ENCODE measurements at regions not wholly inside any gene's neighbourhood (a gene's known extent, or its start where the extent isn't known, plus 50 kb on each side); places are given as distances from the start of the nearest gene placed in this dataset.

DNA sequence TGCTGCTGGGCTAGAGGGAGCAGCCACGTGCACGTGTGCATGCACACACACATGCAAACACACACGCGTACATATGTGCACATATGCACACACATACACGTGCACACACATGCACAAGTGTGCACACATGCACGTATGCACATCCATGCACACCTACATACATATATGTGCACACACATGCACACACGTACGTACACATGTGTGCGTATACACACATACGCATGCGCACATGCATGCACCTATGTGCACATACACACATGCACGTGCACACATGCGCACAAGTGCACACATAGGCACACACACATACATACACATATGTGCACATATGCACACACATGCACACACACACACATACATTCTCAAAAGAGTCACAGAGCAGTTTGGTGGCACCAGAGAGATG is 85.9 kb upstream of the SLC25A33 start:
- Histone ChIP-seq H3K36me3 (ENCODE audit: insufficient read depth, low read length) (no peaks in the 10 kb centered on the region), H3K9me2 (replicated peaks; ENCODE audit: low read depth, low read length) (no peaks in the 10 kb centered on the region), H3K9ac (ENCODE audit: low read depth, low read length, poor library complexity, severe bottlenecking) (no peak overlapping the region), H2AFZ (ENCODE audit: low read length) (no peak overlapping the region), H3K4me3 (ENCODE audit: low read length, poor library complexity, severe bottlenecking) (no peak overlapping the region), H3K79me2 (ENCODE audit: insufficient read depth, low read length) (no peaks in the 10 kb centered on the region), H4K20me1 (ENCODE audit: insufficient read depth, low read length, poor library complexity, severe bottlenecking) (no peaks in the 10 kb centered on the region), H3K4me1 (ENCODE audit: insufficient read depth, low read length, poor library complexity, severe bottlenecking) (peaks cover 29% of the 10 kb centered on the region), H3K27me3 (ENCODE audit: insufficient read depth, low read length, poor library complexity, severe bottlenecking) (no peaks in the 10 kb centered on the region), H3K4me2 (ENCODE audit: low read depth, low read length, poor library complexity, severe bottlenecking) (no peak overlapping the region), H3F3A (ENCODE audit: low read depth) (no peaks in the 10 kb centered on the region), H3K9me3 (ENCODE audit: insufficient read depth, low read depth, low read length) (no peaks in the 10 kb centered on the region)
- TF ChIP-seq, protein P1, sequence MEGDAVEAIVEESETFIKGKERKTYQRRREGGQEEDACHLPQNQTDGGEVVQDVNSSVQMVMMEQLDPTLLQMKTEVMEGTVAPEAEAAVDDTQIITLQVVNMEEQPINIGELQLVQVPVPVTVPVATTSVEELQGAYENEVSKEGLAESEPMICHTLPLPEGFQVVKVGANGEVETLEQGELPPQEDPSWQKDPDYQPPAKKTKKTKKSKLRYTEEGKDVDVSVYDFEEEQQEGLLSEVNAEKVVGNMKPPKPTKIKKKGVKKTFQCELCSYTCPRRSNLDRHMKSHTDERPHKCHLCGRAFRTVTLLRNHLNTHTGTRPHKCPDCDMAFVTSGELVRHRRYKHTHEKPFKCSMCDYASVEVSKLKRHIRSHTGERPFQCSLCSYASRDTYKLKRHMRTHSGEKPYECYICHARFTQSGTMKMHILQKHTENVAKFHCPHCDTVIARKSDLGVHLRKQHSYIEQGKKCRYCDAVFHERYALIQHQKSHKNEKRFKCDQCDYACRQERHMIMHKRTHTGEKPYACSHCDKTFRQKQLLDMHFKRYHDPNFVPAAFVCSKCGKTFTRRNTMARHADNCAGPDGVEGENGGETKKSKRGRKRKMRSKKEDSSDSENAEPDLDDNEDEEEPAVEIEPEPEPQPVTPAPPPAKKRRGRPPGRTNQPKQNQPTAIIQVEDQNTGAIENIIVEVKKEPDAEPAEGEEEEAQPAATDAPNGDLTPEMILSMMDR (conservative IDR thresholded peaks at IDR 0.05; ENCODE audit: low read length): no peak
- no peak for TF ChIP-seq EZH2phosphoT487 (IDR thresholded peaks at IDR 0.05; ENCODE audit: borderline replicate concordance)

DNA sequence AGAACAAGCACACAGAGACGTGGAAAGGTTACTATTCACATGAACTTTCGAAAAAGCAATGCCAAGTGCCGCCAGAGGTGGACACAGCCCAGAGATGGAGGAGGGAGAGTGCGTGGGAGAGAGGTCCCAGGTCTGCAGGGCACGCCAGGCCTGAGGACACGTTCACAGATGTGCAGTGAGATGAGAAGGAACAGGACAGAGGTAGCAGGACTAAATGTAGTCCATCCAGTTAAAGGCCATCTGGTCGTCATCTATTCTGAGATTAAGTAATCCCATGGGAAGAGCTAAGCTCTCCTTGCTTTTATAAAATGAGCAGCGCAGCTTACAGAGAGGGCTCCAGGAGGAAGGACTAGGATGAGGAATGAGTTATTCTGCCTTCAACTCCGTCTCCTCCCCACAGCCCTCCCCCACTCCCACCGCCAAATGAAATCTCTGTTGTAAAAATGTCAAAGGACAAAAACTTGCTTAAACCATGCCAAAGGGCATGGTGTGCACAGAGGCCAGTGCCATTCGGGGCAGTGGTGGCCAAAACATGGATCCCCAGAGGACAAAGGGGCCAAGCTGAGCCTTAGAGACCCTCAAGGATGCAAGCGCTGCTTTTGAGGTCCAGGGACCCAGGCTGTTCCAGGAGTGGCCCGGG is 85.4 kb upstream of the SLC25A33 start:
- H3K27me3 ChIP-seq (ENCODE audit: insufficient read depth, low read length, poor library complexity, severe bottlenecking): no peaks in the 10 kb centered on the region
- no peaks in the 10 kb centered on the region for H3F3A ChIP-seq (ENCODE audit: low read depth)
- H3K9ac ChIP-seq (ENCODE audit: low read depth, low read length, poor library complexity, severe bottlenecking): no peak overlapping the region
- no peaks in the 10 kb centered on the region for H3K9me3 ChIP-seq (ENCODE audit: insufficient read depth, low read depth, low read length)
- H3K79me2 ChIP-seq (ENCODE audit: insufficient read depth, low read length): no peaks in the 10 kb centered on the region
- H3K9me2 ChIP-seq (replicated peaks; ENCODE audit: low read depth, low read length): no peaks in the 10 kb centered on the region
- no peak overlapping the region for H3K4me2 ChIP-seq (ENCODE audit: low read depth, low read length, poor library complexity, severe bottlenecking)
- H2AFZ ChIP-seq (ENCODE audit: low read length): no peak overlapping the region
- no peak for TF ChIP-seq EZH2phosphoT487 (IDR thresholded peaks at IDR 0.05; ENCODE audit: borderline replicate concordance)
- TF ChIP-seq, protein P1 (conservative IDR thresholded peaks at IDR 0.05; ENCODE audit: low read length): no peak
- H3K36me3 ChIP-seq (ENCODE audit: insufficient read depth, low read length): no peaks in the 10 kb centered on the region
- peaks cover 24% of the 10 kb centered on the region for H3K4me1 ChIP-seq (ENCODE audit: insufficient read depth, low read length, poor library complexity, severe bottlenecking)
- H4K20me1 ChIP-seq (ENCODE audit: insufficient read depth, low read length, poor library complexity, severe bottlenecking): no peaks in the 10 kb centered on the region
- H3K4me3 ChIP-seq (ENCODE audit: low read length, poor library complexity, severe bottlenecking): no peak overlapping the region

DNA sequence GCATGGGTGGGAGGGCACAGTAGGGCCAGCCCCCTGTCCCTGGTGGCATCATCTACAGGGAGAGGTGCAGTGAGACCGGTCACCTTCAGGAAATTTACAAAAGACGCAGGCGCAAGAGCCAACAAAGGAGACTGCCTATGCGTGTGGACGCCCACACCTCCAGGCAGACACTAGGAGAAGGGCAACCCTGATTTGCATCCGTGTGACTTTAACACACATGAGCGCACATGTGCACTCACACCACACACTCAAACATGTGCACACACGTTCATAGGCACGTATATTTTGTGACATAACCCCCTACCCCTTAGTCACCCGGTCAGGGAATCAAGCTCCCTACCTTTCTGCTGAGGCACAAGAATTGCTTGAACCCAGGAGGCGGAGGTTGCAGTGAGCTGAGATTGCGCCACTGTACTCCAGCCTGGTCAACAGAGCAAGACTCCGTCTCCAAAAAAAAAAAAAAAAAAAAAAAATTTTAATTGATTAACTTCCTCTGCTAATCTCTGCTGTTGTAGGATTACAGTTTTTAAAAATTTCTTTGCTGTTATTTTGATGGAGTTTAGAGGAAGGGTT is 84.7 kb upstream of the SLC25A33 start:
- TF ChIP-seq EZH2phosphoT487 (IDR thresholded peaks at IDR 0.05; ENCODE audit: borderline replicate concordance): no peak
- TF ChIP-seq, protein P1 (conservative IDR thresholded peaks at IDR 0.05; ENCODE audit: low read length): no peak
- Histone ChIP-seq H3K4me1 (ENCODE audit: insufficient read depth, low read length, poor library complexity, severe bottlenecking) (peaks cover 22% of the 10 kb centered on the region), H3K79me2 (ENCODE audit: insufficient read depth, low read length) (no peaks in the 10 kb centered on the region), H3K9me2 (replicated peaks; ENCODE audit: low read depth, low read length) (no peaks in the 10 kb centered on the region), H3K9ac (ENCODE audit: low read depth, low read length, poor library complexity, severe bottlenecking) (no peak overlapping the region), H3F3A (ENCODE audit: low read depth) (no peaks in the 10 kb centered on the region), H2AFZ (ENCODE audit: low read length) (no peak overlapping the region), H3K36me3 (ENCODE audit: insufficient read depth, low read length) (no peaks in the 10 kb centered on the region), H4K20me1 (ENCODE audit: insufficient read depth, low read length, poor library complexity, severe bottlenecking) (no peaks in the 10 kb centered on the region), H3K27me3 (ENCODE audit: insufficient read depth, low read length, poor library complexity, severe bottlenecking) (no peaks in the 10 kb centered on the region), H3K4me2 (ENCODE audit: low read depth, low read length, poor library complexity, severe bottlenecking) (no peak overlapping the region), H3K9me3 (ENCODE audit: insufficient read depth, low read depth, low read length) (no peaks in the 10 kb centered on the region), H3K4me3 (ENCODE audit: low read length, poor library complexity, severe bottlenecking) (no peak overlapping the region)
